GM21619 (cell line): ENCODE measurements at regions not wholly inside any gene's neighbourhood (a gene's known extent, or its start where the extent isn't known, plus 50 kb on each side); places are given as distances from the start of the nearest gene placed in this dataset.

Experiments
- ATAC-seq: cut with Tn5 transposase; IDR thresholded peaks from one replicate; pipeline ENCODE4 v1.9.1; 2021; ENCODE audit not compliant: unreplicated experiment

- ATAC-seq = no peak
Observed at GRCh38 chr1:58390091-58390490, 156.4 kb downstream of the OMA1 start.

DNA sequence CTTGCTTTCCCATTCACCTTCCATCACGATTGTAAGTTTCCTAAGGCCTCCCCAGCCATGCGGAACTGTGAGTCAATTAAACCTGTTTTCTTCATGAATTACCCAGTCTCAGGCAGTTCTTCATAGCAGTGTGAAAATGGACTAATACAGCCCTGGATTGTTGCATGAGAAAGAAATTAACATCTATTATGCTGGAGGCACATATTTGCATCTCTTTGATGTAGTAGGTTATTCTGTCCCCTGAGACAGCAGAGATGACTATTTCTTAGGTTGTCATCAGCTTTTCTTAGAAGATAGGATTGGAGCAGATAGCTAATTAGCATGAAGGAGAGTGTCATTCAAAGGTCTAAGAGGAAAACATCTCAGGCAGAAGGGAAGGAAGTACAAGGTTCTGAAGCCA is 166.2 kb downstream of the OMA1 start:
- ATAC-seq = no peak

- no peak for ATAC-seq
Observed at GRCh38 chr1:58367217-58367616, 179.3 kb downstream of the OMA1 start.

- no peak for ATAC-seq
Observed at GRCh38 chr1:58365328-58365727, 181.2 kb downstream of the OMA1 start.

DNA sequence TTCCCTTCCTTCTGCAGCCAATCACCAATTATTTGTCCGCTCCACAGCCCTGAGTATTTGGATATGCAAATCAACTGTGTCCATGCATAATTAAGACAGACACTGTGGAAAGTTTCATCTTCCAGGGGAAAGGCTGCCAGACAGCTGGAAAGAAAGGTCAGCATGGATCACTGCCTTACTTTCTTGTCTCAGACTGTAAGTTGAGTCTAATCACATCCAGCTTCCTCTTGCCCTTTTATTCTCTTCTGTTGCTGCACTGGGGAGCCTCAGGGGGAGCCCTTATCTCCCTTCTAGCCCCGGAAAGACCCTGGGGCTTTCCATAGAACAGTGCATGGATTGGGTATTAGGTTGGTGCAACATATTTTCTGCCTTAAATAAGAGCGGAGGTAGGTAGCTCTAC is 182.9 kb downstream of the OMA1 start:
- ATAC-seq = no peak

- no peak for ATAC-seq
Observed at GRCh38 chr1:58361134-58361533, 185.4 kb downstream of the OMA1 start.

DNA sequence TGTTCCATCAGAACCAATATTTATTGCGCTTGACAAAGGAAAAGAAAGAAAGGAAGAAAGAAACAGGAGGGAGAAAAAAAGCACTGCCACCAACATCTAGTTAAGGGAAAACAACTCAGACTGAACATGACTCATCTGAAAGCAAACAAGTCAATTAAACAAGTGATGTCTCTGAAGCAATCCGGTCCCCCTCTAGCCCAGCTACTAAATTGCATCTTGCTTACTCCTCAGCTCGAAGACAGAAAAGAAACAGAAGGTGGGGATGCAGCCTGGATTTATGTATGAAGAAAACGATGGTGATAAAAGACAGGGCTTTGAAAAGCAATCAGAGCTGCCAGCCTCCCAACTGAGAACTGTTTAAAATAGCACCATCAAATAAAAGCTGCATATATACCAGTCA is 188.2 kb downstream of the OMA1 start:
- ATAC-seq = no peak

GRCh38 chr1:58356402-58356801 is 190.1 kb downstream of the OMA1 start:
- no peak for ATAC-seq

DNA sequence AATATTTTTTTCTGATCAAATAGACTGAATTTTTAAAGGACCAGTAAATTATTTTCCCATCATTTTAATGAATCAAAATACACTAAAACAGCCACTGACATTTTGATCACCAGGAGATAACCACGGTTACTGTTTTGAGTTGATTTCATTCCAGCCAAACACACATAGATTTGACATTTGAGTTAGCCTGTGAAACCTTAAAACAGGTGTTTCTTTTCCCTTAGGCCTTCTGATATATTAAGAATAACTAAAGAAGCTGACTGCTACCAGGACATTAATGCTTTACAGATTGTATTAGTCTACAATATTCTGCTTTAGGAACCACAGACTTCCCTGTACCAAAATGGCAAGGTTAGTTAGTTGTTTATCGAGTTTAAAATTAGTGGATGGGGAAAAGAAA is 193.4 kb downstream of the OMA1 start:
- ATAC-seq = no peak

DNA sequence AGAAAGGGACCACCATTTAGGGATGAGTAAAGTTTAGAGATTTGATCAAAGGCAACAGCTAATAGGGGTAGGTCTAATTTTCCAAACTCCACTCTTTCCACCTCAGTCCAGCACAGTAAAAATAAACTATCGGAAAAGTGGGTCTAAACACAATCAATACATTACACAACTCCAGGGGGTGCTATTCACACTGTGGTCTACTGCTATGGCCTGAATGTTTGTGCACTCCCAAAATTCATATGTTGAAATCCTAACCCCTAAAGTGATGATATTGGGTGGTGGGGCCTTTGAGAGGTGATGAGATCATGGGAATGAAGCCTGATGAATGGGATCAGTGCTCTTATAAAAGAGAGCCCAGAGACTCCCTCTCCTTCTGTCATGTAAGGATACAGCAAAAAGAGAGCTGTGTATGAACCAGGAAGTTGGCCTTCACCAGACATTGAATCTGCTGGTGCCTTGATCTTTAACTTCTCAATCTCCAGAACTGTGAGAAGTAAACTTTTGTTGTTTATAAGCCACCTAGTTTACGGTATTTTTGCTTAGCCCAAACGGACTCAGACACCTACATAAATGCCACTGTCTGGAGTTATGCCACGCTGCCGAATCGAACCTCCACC is 193.9 kb downstream of the OMA1 start:
- ATAC-seq = no peak

DNA sequence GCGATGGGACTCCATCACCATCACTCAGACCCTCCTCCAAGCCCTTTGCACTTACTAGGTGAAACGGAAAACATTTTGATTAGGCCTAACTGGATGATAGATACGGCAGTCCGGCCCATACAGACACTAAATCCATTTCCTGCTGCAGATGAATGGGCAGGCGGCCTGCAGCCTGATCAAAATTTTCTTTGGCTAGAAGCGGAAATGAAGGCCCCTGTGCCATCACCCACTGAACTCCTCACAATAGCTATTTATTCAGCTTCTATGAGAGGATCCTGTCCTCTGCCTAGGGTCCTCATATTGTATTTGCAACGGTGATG is 200.5 kb downstream of the OMA1 start:
- no peak for ATAC-seq

DNA sequence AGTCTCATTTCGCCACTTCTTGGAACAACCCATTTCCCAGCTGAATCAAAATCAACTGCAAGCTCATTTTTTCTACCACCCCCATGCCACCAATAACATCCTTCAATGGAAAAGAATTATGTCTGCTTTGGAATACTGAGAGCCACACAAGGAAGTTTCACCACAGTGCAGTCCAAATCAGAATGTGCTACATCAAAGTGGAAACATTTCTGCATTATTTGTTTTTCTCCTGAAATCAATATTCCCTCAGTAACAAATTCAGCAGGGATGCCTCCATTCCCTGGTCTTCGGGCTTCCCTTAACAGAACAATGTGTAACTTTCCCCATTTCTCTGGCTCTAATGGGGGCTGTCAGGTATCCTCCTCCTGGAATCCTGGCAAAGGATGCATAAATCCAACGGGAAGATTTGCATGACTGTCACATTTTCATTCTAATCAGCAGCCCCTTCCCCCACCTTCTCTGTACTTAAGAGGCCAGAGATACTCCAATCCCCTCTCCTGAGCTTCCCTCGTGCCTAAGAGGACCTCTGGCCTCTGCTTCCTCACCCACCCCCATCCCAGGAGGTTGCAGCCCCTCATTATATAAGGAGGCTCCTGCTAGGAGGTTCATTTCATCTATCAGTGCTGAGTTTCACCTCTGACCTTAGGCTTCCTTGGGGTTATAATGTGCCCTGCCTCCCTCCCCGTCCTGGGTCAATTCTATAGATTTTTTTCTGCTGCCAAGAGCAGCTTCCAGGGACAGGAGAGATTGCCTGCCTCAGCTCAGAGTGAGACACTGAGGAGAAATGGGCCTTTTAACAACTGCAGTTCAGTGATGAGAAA is 201.1 kb downstream of the OMA1 start:
- ATAC-seq = no peak

DNA sequence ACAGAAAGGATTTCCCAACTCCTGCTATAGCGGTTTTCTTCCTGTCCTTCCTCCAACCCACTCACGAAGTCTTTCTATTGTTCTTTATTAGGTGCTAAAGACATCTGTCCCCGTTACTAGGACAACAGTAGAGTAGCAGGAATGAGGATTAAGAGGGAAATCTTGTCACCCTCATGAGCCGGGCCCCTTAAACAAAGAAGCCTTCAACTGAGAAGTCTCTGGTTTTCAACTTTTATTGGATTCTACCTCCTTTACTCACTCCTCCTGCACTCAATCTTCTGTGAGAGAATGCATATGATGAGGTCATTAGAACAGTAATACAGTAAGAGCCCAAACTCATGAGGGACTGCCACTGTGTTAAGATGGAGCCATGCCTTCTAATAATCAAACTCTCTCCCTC is 206.3 kb downstream of the OMA1 start:
- no peak for ATAC-seq

- no peak for ATAC-seq
Observed at GRCh38 chr1:58338081-58338480, 208.4 kb downstream of the OMA1 start.

DNA sequence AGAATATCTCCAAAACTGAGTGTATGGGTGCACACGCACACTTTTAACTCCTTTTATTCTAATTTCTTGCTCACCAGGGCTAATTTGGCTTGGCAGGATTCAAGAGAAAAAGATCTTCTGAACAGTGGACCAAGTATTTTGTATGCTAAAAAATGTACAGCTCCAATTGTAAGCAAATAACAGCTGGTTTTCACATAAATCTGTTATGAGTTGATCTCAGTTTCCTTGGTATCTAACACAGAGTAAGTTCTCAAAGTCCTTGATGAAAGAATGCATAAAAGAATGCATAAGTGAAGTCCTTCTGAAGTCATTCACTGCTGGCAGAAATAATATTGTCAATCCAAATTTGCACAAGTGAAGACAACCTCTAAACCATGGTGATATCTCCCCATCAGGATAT is 213.0 kb downstream of the OMA1 start:
- no peak for ATAC-seq

GRCh38 chr1:58331156-58331555 is 215.4 kb downstream of the OMA1 start:
- ATAC-seq = no peak

DNA sequence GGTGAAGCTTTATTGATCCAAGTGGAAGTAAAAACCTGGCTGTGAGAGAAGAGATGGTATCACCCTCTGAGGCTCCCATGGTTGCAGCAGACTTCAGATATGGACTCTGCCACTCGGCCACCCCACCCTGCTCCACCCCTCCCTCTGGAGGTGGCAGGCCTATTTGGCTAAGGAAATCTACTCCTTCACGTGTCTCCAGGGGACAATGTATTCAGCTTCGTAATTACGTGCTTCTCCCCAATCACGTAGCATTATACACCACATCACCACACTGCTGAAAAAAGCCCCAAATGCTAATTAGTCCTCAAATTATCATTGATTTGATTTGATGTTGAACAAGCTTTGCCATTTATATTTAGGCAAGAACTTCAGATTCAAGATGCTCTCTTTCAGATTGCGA is 220.7 kb downstream of the OMA1 start:
- no peak for ATAC-seq

DNA sequence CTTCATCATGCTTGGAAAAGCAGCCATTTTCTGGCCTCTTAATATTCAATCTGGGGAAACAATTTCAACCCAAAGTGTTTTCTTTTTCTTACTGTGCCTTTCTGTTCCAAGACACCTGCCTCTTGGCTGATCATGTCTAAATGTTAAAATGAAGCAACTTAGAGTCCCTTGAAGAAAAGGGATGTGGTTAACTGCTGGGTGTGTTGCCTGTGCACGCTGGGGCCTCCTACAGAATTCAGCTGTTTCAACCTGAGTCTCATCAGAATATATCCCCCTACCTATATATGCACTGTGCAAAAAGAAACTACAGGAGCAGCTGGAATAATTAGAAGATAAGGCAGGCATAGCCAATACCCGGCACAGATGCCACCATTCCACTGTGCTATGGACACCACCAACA is 222.0 kb downstream of the OMA1 start:
- ATAC-seq = no peak

DNA sequence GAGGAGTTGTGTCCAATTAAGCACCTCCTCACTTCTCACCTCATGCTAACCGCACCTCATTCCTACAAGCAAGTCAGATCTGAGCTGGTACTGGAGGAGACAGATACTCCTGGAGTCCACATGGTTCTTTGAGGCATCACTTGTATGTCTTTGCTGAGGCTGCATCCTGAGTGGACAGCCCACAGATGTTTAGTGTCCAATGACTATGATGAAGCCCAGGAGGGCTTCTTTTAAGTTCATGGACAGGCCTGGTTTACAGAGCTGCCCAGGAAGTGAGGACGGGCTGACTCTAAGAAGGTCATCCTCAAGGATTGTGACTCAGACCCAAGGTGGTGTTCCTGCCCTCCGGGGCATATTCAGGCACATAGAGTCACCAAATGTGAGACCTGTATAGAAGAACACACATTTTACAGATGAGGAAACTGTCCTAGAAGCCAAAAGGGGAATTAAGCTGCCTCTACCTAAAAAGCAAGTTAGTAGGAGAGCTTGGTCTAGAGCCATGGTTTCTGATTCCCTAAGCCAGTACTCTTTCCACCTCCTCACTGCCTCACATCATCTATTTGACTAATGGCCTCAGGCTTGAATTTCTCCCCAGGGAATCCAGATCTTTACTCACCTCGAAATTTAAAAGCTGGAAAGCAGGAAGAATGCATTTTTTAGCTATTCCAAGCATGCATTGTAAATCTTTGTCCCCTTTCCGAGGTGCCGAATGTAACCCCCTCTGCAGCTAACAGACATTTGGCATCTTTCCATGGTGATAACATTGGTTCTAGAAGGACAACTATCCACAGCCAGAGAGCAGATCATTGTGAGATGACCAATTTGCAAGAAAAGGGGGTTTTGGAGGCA is 228.1 kb downstream of the OMA1 start:
- no peak for ATAC-seq

DNA sequence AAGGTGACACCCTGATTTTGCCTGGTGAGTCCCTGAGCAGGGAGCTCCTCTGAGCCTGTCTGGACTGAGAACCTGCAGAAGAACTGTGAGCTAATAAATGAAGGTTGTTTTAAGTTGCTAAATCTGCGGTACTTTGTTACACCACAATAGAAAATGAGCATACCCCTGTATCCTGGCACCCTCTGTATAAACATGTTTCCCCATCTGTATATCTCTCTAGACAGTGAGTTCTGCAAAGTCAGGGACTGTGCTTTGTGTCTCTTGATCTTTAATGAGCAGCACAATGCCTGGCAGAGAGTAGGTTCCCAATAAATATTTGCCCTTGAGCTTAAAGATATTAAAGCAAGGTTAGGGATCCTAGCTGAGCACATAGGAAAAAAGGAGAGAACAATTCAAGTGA is 228.8 kb downstream of the OMA1 start:
- ATAC-seq = no peak

DNA sequence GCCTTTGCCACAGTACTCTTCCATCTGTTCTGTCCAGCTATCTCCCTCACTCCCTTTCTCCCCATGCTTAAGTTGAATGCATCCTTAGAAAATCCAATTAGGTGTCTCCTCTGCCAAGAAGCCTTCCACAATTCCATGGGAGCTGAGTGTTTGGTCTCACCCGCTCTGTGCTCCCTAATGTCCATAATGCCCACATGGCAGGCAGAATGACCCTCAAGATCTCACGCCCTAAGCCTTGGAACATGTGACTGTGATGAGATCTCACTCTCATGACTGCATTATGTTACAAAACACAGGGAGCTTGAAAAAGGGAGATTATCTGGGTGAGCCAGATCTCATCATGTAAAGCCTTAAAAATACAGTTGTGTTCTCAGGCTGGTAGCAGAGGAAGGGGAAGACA is 229.4 kb downstream of the OMA1 start:
- no peak for ATAC-seq

DNA sequence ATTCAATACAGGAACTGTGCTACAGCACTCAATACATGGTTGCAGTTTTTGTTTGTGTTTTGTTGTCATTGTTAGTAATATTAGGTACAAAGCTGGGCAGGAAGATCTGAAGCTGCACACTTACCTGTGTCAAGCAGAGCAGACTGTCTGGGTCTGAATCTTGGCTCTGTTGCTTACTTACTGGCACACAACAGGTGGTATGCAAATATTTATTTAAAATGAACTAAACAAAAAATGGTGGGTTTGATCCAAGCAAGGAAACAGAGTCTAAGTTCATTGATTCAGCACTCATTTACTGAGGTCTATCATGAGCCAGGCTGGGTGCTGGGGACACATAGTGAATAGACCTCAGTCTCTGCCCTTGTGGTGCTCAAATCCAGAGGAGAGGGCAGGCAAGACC is 230.4 kb downstream of the OMA1 start:
- ATAC-seq = no peak
